ENCODE measurements at regions not wholly inside any gene's neighbourhood (a gene's known extent, or its start where the extent isn't known, plus 50 kb on each side); places are given as distances from the start of the nearest gene placed in this dataset.

GRCh38 chr5:85263125-85263524, 878.4 kb upstream of the EDIL3 start:
- intact Hi-C loops (cut with DNase I), result no loop called here
- Histone ChIP-seq H3K27me3 (no peaks in the 10 kb centered on the region), H3K27ac (no peak overlapping the region), H3K4me3 (no peak overlapping the region), H3K9me3 (no peaks in the 10 kb centered on the region), H3K4me1 (no peaks in the 10 kb centered on the region), H3K36me3 (no peaks in the 10 kb centered on the region)
- no peak for DNase-seq
- TF ChIP-seq EP300 (IDR thresholded peaks at IDR 0.05), result no peak
- no peak for TF ChIP-seq POLR2AphosphoS5 (IDR thresholded peaks at IDR 0.05)
- TF ChIP-seq CTCF (IDR thresholded peaks at IDR 0.05), result no peak
- TF ChIP-seq POLR2A (IDR thresholded peaks at IDR 0.05), result no peak
- WGBS, 2 donors, result 71 to 76% methylated on average over 2 of the region's 2 CpGs

GRCh38 chr5:85266692-85267091, 882.0 kb upstream of the EDIL3 start:
- H3K4me3 ChIP-seq, result no peak overlapping the region
- DNase-seq, result no peak
- intact Hi-C loops (cut with DNase I), result no loop called here
- WGBS, 2 donors, result 77 to 89% methylated on average over 1 of the region's 1 CpG
- H3K27ac ChIP-seq, result no peak overlapping the region
- no peaks in the 10 kb centered on the region for H3K9me3 ChIP-seq
- H3K4me1 ChIP-seq, result no peaks in the 10 kb centered on the region
- H3K36me3 ChIP-seq, result no peaks in the 10 kb centered on the region
- H3K27me3 ChIP-seq, result no peaks in the 10 kb centered on the region
- TF ChIP-seq POLR2A (IDR thresholded peaks at IDR 0.05), result no peak
- TF ChIP-seq EP300 (IDR thresholded peaks at IDR 0.05), result no peak
- no peak for TF ChIP-seq CTCF (IDR thresholded peaks at IDR 0.05)
- no peak for TF ChIP-seq POLR2AphosphoS5 (IDR thresholded peaks at IDR 0.05)

- DNase-seq, result no peak
- Histone ChIP-seq H3K27me3 (no peaks in the 10 kb centered on the region), H3K4me3 (no peak overlapping the region), H3K36me3 (no peaks in the 10 kb centered on the region), H3K9me3 (no peaks in the 10 kb centered on the region), H3K4me1 (no peaks in the 10 kb centered on the region), H3K27ac (no peak overlapping the region)
- intact Hi-C loops (cut with DNase I), result no loop called here
- 29 to 51% methylated on average over 2 of the region's 2 CpGs for WGBS, 2 donors
- TF ChIP-seq CTCF (IDR thresholded peaks at IDR 0.05), result no peak
- TF ChIP-seq EP300 (IDR thresholded peaks at IDR 0.05), result no peak
- TF ChIP-seq POLR2A (IDR thresholded peaks at IDR 0.05), result no peak
- TF ChIP-seq POLR2AphosphoS5 (IDR thresholded peaks at IDR 0.05), result no peak
Measured at GRCh38 chr5:85268194-85268593, 883.5 kb upstream of the EDIL3 start.

GRCh38 chr5:85278193-85278592, 893.5 kb upstream of the EDIL3 start:
- H3K4me3 ChIP-seq, result no peak overlapping the region
- TF ChIP-seq CTCF (IDR thresholded peaks at IDR 0.05), result no peak
- TF ChIP-seq POLR2AphosphoS5 (IDR thresholded peaks at IDR 0.05), result no peak
- no peak for TF ChIP-seq POLR2A (IDR thresholded peaks at IDR 0.05)
- TF ChIP-seq EP300 (IDR thresholded peaks at IDR 0.05), result no peak
- H3K9me3 ChIP-seq, result no peaks in the 10 kb centered on the region
- H3K4me1 ChIP-seq, result no peaks in the 10 kb centered on the region
- no peak for DNase-seq
- H3K27me3 ChIP-seq, result no peaks in the 10 kb centered on the region
- intact Hi-C loops (cut with DNase I), result no loop called here
- no peaks in the 10 kb centered on the region for H3K36me3 ChIP-seq
- WGBS, 2 donors, result 56 to 92% methylated on average over 1 of the region's 1 CpG
- H3K27ac ChIP-seq, result no peak overlapping the region

GRCh38 chr5:85288914-85289313, 904.2 kb upstream of the EDIL3 start:
- no peak for DNase-seq
- no peak for TF ChIP-seq EP300 (IDR thresholded peaks at IDR 0.05)
- no peak for TF ChIP-seq POLR2AphosphoS5 (IDR thresholded peaks at IDR 0.05)
- no peak for TF ChIP-seq CTCF (IDR thresholded peaks at IDR 0.05)
- no peak for TF ChIP-seq POLR2A (IDR thresholded peaks at IDR 0.05)
- Histone ChIP-seq H3K4me1 (peaks cover 0 to 4% (median 0%) of the 10 kb centered on the region in 4 donors), H3K9me3 (no peaks in the 10 kb centered on the region), H3K27ac (no peak overlapping the region), H3K27me3 (no peaks in the 10 kb centered on the region), H3K4me3 (no peak overlapping the region), H3K36me3 (no peaks in the 10 kb centered on the region)
- WGBS, 2 donors, result 64 to 84% methylated on average over 3 of the region's 3 CpGs
- intact Hi-C loops (cut with DNase I), result no loop called here
